ENCODE measurements at regions not wholly inside any gene's neighbourhood (a gene's known extent, or its start where the extent isn't known, plus 50 kb on each side); places are given as distances from the start of the nearest gene placed in this dataset.
A peak's percentile ranks its signal among the peaks of the same experiment; 100 is the strongest.

DNA sequence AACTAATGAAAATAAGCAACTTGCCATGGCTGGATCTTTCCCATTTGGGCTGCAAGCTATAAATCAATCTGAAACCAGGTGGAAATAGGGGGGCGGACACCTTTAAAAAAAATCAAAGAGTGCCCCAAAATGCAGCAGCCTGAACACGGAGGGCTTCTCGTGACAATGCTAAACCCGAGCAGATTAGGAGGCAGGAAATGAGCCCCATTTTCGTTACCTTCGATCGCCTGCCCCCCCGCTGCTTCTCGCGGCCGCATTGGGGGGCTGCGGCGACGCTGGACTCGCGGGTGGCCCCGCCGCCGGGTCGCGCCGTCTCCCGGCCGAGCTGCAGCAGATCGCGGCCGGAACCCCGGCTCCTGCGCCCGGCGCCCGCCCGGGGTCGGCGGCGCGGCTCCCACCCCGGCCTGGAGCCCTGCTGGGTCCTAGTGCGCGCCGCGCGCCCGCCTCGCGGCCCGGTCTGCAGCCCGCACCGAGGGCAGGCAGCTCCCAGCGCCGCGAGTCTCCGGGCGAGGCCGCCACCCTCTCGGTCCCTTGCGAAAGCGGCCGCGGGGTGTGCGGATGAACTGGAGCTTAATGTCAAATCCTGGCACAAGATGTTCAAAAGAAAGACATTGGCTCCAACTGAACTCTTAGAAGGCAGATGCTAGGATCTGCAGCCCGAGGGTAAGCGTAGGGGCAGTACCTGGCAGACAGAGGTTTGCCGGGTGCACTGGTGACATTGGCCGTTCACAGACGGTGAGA is 201.9 kb upstream of the FOXN3 start (continued):
- TF ChIP-seq BACH1 (IDR thresholded peaks at IDR 0.05; ENCODE audit: borderline replicate concordance), result peak; percentile 72
- TF ChIP-seq ZNF217 (IDR thresholded peaks at IDR 0.05), result peak; percentile 84; the same call in 1 of the 2 replicates
- no peak for TF ChIP-seq ZZZ3 (IDR thresholded peaks at IDR 0.05; ENCODE audit: control insufficient read depth, insufficient read length, low read depth)
- no peak for TF ChIP-seq RFX5 (IDR thresholded peaks at IDR 0.05; ENCODE audit: low read depth, low read length)
- TF ChIP-seq RAD51 (IDR thresholded peaks at IDR 0.05), result no peak
- TF ChIP-seq IKZF1 (conservative IDR thresholded peaks at IDR 0.05), result peak; percentile 88
- TF ChIP-seq RUNX3 (IDR thresholded peaks at IDR 0.05; ENCODE audit: low read length), result 0 out of 2 replicates have a peak, but pooled peaks have one; percentile 21
- TF ChIP-seq, protein P1, sequence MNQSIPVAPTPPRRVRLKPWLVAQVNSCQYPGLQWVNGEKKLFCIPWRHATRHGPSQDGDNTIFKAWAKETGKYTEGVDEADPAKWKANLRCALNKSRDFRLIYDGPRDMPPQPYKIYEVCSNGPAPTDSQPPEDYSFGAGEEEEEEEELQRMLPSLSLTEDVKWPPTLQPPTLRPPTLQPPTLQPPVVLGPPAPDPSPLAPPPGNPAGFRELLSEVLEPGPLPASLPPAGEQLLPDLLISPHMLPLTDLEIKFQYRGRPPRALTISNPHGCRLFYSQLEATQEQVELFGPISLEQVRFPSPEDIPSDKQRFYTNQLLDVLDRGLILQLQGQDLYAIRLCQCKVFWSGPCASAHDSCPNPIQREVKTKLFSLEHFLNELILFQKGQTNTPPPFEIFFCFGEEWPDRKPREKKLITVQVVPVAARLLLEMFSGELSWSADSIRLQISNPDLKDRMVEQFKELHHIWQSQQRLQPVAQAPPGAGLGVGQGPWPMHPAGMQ (IDR thresholded peaks at IDR 0.05; ENCODE audit: borderline replicate concordance), result no peak
- no peak for TF ChIP-seq BMI1 (IDR thresholded peaks at IDR 0.05; ENCODE audit: borderline replicate concordance)
- no peak for TF ChIP-seq ZNF622 (IDR thresholded peaks at IDR 0.05)
- TF ChIP-seq RB1 (IDR thresholded peaks at IDR 0.05; ENCODE audit: borderline replicate concordance), result peak; percentile 80; the same call in 1 of the 2 replicates
- peak in 1 of 2 experiments; percentile 69; a peak in 1 of 3 replicates for TF ChIP-seq EGR1 (IDR thresholded peaks at IDR 0.05; ENCODE audit: borderline replicate concordance in 1 of 2, low read depth in 2 of 2, low read length in 2 of 2)
- no peak for TF ChIP-seq ESRRA (IDR thresholded peaks at IDR 0.05; ENCODE audit: low read length)
- TF ChIP-seq DPF2 (IDR thresholded peaks at IDR 0.05), result peak; percentile 62
- TF ChIP-seq PAX8 (IDR thresholded peaks at IDR 0.05), result no peak
- no peak for TF ChIP-seq CBX3 (IDR thresholded peaks at IDR 0.05; ENCODE audit: borderline replicate concordance, low read depth)
- TF ChIP-seq, protein P2, sequence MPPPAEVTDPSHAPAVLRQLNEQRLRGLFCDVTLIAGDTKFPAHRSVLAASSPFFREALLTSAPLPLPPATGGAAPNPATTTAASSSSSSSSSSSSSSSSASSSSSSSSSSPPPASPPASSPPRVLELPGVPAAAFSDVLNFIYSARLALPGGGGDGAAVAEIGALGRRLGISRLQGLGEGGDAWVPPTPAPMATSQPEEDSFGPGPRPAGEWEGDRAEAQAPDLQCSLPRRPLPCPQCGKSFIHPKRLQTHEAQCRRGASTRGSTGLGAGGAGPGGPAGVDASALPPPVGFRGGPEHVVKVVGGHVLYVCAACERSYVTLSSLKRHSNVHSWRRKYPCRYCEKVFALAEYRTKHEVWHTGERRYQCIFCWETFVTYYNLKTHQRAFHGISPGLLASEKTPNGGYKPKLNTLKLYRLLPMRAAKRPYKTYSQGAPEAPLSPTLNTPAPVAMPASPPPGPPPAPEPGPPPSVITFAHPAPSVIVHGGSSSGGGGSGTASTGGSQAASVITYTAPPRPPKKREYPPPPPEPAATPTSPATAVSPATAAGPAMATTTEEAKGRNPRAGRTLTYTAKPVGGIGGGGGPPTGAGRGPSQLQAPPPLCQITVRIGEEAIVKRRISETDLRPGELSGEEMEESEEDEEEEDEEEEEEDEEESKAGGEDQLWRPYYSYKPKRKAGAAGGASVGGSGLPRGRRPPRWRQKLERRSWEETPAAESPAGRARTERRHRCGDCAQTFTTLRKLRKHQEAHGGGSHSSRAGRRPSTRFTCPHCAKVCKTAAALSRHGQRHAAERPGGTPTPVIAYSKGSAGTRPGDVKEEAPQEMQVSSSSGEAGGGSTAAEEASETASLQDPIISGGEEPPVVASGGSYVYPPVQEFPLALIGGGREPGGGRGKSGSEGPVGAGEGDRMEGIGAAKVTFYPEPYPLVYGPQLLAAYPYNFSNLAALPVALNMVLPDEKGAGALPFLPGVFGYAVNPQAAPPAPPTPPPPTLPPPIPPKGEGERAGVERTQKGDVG (CRISPR knock-in tag; IDR thresholded peaks at IDR 0.05), result no peak
- no peak for TF ChIP-seq CBFB (IDR thresholded peaks at IDR 0.05; ENCODE audit: low read depth)
- no peak for TF ChIP-seq RCOR1 (conservative IDR thresholded peaks at IDR 0.05; ENCODE audit: low read depth, low read length)
- TF ChIP-seq, protein P3, sequence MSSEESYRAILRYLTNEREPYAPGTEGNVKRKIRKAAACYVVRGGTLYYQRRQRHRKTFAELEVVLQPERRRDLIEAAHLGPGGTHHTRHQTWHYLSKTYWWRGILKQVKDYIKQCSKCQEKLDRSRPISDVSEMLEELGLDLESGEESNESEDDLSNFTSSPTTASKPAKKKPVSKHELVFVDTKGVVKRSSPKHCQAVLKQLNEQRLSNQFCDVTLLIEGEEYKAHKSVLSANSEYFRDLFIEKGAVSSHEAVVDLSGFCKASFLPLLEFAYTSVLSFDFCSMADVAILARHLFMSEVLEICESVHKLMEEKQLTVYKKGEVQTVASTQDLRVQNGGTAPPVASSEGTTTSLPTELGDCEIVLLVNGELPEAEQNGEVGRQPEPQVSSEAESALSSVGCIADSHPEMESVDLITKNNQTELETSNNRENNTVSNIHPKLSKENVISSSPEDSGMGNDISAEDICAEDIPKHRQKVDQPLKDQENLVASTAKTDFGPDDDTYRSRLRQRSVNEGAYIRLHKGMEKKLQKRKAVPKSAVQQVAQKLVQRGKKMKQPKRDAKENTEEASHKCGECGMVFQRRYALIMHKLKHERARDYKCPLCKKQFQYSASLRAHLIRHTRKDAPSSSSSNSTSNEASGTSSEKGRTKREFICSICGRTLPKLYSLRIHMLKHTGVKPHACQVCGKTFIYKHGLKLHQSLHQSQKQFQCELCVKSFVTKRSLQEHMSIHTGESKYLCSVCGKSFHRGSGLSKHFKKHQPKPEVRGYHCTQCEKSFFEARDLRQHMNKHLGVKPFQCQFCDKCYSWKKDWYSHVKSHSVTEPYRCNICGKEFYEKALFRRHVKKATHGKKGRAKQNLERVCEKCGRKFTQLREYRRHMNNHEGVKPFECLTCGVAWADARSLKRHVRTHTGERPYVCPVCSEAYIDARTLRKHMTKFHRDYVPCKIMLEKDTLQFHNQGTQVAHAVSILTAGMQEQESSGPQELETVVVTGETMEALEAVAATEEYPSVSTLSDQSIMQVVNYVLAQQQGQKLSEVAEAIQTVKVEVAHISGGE (CRISPR knock-in tag; IDR thresholded peaks at IDR 0.05), result no peak
- TF ChIP-seq FOXM1 (IDR thresholded peaks at IDR 0.05; ENCODE audit: low read depth, low read length), result no peak
- peak; percentile 5 to 75; a peak in 3 of 4 replicates for TF ChIP-seq BHLHE40 (IDR thresholded peaks at IDR 0.05; ENCODE audit: borderline replicate concordance in 1 of 2, low read depth in 2 of 2, low read length in 1 of 2)
- TF ChIP-seq, protein P4, sequence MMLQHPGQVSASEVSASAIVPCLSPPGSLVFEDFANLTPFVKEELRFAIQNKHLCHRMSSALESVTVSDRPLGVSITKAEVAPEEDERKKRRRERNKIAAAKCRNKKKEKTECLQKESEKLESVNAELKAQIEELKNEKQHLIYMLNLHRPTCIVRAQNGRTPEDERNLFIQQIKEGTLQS (IDR thresholded peaks at IDR 0.05; ENCODE audit: borderline replicate concordance, extremely low read depth, low read depth, low read length), result no peak

Data from GM12878 (cell line).